Kidney (tissue), 13 donors: ENCODE measurements at regions not wholly inside any gene's neighbourhood (a gene's known extent, or its start where the extent isn't known, plus 50 kb on each side); places are given as distances from the start of the nearest gene placed in this dataset.
A peak's percentile ranks its signal among the peaks of the same experiment; 100 is the strongest.

Source experiments
- DNase-seq, 5 donors: peaks; one replicate each; pipeline ENCODE4 v3.0.0-alpha.2; 2013 to 2020
- FAIRE-seq: peaks from 2 replicates; lab custom pipeline; 2012; peaks lifted over from hg19 to GRCh38; lab: Jason Lieb, UNC
- H3K27ac ChIP-seq, 2 donors: one replicate each; pipeline ENCODE4 v1.7.0; 2013; ENCODE audit warnings: low read depth in 2 of 2, low read length in 2 of 2, inconsistent platforms in 1 of 2
- H3K27me3 ChIP-seq: one replicate; pipeline ENCODE4 v1.7.1; 2013; ENCODE audit warnings: low read length, inconsistent platforms; ENCODE audit not compliant: control insufficient read depth, insufficient read depth
- H3K36me3 ChIP-seq, 3 donors: one replicate each; pipeline versions ENCODE4 v1.7.0 to v1.7.1; 2013; ENCODE audit warnings: low read length in 3 of 3, control low read depth in 1 of 3, inconsistent platforms in 1 of 3; ENCODE audit not compliant: insufficient read depth in 3 of 3, control insufficient read depth in 2 of 3
- H3K4me1 ChIP-seq, 3 donors: one replicate each; pipeline versions ENCODE4 v1.7.0 to v1.7.1; 2013; ENCODE audit warnings: low read length in 3 of 3, inconsistent platforms in 1 of 3, low read depth in 1 of 3; ENCODE audit not compliant: control insufficient read depth in 2 of 3, insufficient read depth in 2 of 3
- H3K4me3 ChIP-seq, 3 donors: one replicate each; pipeline versions ENCODE4 v1.7.0 to v1.8.1; 2013; ENCODE audit warnings: low read length in 3 of 3, control low read depth in 1 of 3, inconsistent platforms in 1 of 3
- H3K9ac ChIP-seq, 3 donors: one replicate each; pipeline versions ENCODE4 v1.7.0 to v1.7.1; 2013; ENCODE audit warnings: low read length in 3 of 3, control low read depth in 1 of 3, inconsistent platforms in 1 of 3
- H3K9me3 ChIP-seq, 3 donors: one replicate each; pipeline versions ENCODE4 v1.7.0 to v1.7.1; 2013; ENCODE audit warnings: low read length in 3 of 3, control low read depth in 1 of 3, inconsistent platforms in 1 of 3; ENCODE audit not compliant: control insufficient read depth in 2 of 3, insufficient read depth in 1 of 3
- CTCF ChIP-seq: IDR thresholded peaks from 3 replicates; pipeline ENCODE4 v1.5.1; 2012; ENCODE audit warnings: mild to moderate bottlenecking, moderate library complexity, borderline replicate concordance; ENCODE audit not compliant: insufficient read depth; ENCODE audit errors: extremely low read depth
- intact Hi-C: fragments of 100-400 bp; cut with DNase I; formaldehyde crosslinking; loops from one replicate; pipeline ENCODE4 v1.11.1; 2022
- donor health status: control.
- donor health status: control.
- donor health status: control.
- donor health status: control.
- donor health status: control.
- donor health status: DM: yes; HTN: yes; CAD: no.
- donor health status: Normal renal cell carcinoma (clear cell type).

DNA sequence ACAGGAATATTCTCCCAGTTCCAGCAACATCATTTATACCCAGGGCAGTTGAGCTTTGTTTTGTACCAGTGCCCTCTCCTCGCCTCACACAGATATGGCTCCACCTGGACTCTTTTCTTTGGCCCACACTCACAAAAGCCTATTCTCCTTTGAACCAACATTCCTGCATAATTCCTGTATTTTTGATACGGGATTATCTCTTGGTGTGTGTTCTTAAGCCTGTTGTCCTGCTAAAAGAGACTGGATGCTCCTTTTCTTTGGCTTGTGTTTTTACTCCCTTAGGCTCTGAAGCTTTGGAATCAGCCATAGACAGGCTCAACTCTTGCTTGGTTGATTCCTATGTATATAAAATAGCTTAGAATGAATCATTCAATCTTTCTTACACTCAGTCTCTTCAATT is 305.4 kb upstream of the SATB1 start:
- no peaks in the 10 kb centered on the region for H3K4me1 ChIP-seq
- intact Hi-C loops, result no loop called here
- no peaks in the 10 kb centered on the region for H3K27me3 ChIP-seq
- H3K9me3 ChIP-seq, result no peaks in the 10 kb centered on the region
- no peak overlapping the region for H3K4me3 ChIP-seq
- no peak for TF ChIP-seq CTCF
- H3K27ac ChIP-seq, result no peak overlapping the region
- FAIRE-seq, result no peak
- no peak overlapping the region for H3K9ac ChIP-seq
- H3K36me3 ChIP-seq, result no peaks in the 10 kb centered on the region
- no peak for DNase-seq

DNA sequence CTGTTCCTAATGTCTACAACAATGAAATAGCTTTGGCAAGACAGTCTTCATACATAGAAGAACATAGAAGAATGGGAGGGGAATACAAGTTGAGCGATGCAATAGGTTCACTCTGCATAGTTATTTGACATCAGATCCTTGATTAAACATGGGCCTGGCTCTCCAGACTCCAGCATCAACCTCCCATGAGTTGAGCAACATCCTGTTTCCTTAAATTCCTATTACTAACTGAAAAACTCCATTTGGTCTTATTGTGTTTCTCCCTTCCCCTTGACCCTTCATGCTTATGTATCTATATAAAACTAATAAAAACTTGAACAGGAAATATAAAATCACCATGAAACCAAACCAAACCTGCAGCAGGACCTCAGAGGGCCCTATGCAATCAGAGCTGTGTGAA is 304.5 kb upstream of the SATB1 start:
- Histone ChIP-seq H3K27ac (no peak overlapping the region), H3K4me1 (no peaks in the 10 kb centered on the region), H3K4me3 (no peak overlapping the region), H3K9me3 (no peaks in the 10 kb centered on the region), H3K27me3 (no peaks in the 10 kb centered on the region), H3K36me3 (no peaks in the 10 kb centered on the region), H3K9ac (no peak overlapping the region)
- intact Hi-C loops, result no loop called here
- FAIRE-seq, result no peak
- no peak for TF ChIP-seq CTCF
- DNase-seq, result no peak

DNA sequence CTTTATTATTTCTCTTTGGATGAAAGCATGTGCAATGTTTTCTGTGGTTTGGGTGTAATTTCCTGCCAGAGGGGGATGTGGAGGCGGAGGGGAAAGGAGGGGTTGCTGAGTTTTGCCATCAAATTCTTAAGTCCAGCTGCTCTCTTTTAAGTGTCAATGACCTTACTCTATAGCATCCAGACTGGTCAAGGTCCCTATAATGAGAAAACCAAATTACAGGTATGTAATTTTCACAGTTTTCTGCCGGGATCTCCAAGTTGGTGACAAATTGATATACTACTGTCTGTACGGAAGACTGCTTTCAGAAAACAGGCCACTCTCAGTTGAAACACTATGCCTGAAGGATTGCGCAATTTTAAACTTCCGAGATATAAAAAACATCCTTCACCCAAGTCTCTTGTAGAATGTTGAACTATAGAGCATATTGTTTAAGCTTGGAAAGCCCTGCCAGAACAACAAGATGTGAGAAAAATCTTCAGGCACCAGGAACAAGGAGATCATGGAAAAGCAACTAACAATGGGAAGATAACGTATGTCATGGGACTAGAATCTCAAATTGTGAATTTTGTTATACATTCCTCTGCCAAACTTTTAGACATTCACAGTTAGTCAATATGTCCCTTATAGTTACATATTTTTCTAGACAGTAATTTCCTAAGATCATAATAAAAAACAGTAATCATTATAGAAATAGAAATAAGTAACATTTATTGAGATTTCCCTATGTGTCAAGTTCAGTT is 300.7 kb upstream of the SATB1 start:
- FAIRE-seq (no peak), DNase-seq (peak in 2 of 5 donors; percentile 51 to 55)
- intact Hi-C loops, result no loop called here
- Histone ChIP-seq H3K4me3 (no peak overlapping the region), H3K36me3 (no peaks in the 10 kb centered on the region), H3K9ac (no peak overlapping the region), H3K9me3 (no peaks in the 10 kb centered on the region), H3K4me1 (no peaks in the 10 kb centered on the region), H3K27ac (no peak overlapping the region), H3K27me3 (no peaks in the 10 kb centered on the region)
- no peak for TF ChIP-seq CTCF

- H3K9ac ChIP-seq, result no peak overlapping the region
- H3K4me3 ChIP-seq, result no peak overlapping the region
- FAIRE-seq (no peak), DNase-seq (no peak)
- intact Hi-C loops, result no loop called here
- H3K36me3 ChIP-seq, result no peaks in the 10 kb centered on the region
- no peak overlapping the region for H3K27ac ChIP-seq
- no peak for TF ChIP-seq CTCF
- no peaks in the 10 kb centered on the region for H3K27me3 ChIP-seq
- no peaks in the 10 kb centered on the region for H3K9me3 ChIP-seq
- H3K4me1 ChIP-seq, result no peaks in the 10 kb centered on the region
Observed at GRCh38 chr3:18724456-18724855, 299.3 kb upstream of the SATB1 start.
